ENCODE measurements at regions not wholly inside any gene's neighbourhood (a gene's known extent, or its start where the extent isn't known, plus 50 kb on each side); places are given as distances from the start of the nearest gene placed in this dataset.
"Not testable (repeated sequence)": the region's sequence is repeated elsewhere in the genome, so short reads cannot be mapped to it uniquely, and the experiment has no call there.

DNA sequence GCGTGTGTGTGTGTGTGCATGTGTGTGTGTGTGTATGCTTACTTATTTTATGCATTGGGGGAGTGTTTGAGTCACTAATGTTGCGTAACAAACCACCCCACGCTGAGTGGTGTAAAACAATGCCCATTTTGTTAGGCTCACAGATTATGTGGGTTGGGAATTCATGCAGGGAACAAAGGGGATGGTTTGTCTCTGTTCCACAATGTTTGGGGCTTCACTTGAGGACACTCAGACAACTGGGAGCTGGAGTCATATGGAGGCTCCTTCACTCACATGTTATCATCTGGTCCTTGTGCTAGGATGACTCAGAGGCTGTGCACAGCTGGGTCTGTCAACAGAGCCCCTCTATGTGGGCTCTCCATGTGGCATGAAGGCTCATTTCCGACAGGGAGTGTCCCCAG lies 51.3 kb upstream of the LARGE1 start:
- DNase-seq: no peak

DNA sequence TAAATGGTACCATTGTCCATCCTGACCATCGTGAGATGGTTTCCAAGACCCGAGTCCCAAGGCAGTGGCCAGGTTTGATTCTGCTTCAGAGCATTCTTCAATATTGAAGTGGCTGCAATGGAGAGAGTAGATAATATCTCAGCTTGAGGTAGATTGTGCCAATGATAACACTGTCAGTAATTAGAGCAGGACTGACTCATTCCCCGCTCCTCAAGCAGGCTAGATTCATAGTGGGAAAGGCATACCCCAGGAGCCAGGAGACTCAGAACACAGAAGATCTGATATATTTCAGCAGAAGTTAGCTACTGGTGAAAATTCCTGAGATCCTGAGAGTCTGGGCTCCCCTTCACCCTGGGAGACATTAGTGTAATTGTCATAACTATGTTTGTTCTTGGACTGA lies 55.6 kb upstream of the LARGE1 start:
- DNase-seq: no peak

DNA sequence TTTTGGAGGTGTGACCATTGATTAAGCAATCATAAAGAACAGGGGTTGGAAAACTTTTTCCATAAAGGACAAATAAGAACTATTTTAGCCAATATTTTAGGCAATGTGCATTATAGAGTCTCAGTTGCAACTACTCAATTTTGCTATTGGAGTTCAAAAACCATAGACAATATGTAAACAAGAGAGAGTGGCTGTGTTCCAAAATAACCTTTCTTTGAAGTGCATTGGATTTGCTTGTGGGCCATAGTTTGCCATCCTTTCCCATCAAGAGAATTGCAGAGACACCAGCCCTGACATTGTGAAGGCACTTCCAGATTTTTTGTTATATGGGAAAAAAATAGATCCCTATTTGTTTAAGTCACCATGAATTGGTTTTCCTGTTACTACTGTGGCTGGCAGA lies 63.3 kb upstream of the LARGE1 start:
- DNase-seq: no peak

DNA sequence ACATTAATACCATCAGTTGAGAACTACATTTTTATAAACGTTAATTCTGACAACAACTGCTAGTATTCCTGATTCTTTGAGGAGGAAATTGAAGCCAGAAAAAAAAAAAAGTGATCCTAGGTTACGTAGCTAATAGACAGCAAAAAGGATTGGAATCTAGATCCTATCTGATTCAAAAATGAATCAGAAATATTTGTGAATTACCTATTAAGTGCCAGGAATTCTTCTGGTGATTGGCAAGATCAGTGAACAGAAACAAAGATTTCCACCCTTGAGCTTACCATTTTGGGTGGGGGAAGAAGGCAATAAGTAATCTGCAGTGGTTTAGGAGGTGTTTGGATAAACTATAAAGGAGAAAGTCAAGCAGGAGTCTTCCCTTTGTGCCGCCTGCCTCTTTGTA lies 63.9 kb upstream of the LARGE1 start:
- DNase-seq: no peak

DNA sequence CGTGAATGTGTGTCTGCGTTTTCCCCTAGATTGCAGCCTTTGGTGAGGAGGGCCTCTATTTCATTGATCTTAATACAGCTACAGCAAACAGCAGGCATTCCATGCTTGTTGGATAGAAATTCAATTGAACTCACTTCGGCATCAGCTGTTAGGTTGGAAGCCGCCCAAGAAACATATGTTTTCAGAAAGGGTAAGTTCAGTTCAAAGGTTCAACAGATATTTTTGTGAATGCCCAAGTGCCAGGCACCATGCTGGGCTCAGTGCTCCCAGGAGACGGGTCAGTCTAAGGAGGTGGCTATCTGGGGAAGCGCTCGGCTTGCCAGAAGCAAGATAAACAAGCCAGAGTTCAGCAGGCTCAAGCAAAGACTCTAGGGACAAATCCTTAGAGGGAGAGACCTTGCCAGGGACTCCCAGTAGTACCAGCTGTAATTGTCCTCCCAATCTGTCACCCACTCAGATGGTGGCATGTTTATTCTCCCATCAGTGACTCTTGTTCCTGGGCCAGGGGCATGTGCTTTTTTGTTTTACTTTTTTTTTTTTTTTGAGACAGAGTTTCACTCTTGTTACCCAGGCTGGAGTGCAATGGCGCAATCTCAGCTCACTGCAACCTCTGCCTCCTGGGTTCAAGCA lies 64.5 kb upstream of the LARGE1 start:
- no peak for DNase-seq

DNA sequence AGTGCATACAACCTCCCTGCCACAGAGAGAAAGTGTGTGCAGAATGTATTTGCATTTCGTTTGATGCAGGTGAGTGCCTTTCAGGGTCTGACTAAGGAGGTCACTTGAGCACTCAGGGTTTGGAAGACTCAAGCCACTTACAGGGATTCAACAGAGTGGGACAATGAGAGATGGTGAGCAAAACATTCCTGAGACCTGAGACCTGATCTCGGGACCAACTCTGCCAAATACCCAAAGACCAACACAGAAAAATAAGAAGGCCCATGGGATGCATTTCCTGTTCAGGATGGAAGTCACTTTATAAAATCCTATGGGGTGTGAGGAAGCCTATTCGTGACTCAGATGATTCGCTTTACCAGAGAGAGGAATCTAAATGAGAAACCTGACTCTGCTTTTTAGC lies 65.2 kb upstream of the LARGE1 start:
- no peak for DNase-seq

DNA sequence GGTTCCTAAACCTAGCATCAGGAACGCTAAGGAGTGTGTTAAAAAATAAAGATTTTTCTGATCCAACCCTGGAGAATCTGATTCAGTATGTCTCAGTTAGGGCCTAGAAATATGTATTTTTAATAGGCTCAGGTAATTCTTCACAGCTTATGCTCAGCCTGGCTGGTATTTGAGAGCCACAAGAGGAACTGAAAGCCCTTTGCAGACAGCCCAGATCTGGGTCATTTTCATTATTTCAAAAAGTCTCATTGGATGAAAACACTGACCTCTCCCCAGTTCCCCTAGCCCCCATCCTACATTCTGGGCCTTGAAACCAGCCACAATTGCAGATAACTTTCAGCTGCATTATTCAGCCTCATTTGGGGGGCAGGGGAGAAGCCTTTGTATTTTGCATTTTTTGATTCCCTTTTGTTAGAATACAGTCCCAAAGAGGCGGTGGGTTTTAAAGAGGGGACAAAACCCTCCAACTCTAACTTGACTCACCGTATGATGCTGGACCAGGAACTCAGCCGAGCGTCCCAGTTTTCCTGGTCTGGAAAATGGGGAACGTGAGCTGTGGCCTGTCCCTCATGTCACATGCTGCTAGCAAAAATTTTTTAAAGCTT lies 66.0 kb upstream of the LARGE1 start:
- no peak for DNase-seq

DNA sequence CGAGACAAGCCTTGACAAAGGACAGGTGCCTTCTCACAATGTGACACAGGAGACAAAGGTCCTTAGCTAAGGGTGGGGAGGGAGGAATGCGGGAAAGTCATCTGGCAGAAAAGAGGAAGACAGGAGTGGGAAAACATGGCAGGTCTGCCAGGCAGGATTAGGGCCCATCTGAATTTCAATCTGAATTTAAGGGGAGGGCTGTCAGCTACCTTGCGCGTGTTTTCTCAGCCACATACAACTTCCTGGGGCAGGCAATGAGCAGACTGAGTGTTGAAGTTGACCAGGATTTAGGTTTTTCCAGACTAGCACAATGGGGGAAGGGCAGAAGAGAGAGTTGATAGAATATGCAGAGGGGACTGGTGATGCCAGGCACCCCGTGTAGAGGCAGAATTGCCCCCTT lies 66.7 kb upstream of the LARGE1 start:
- no peak for DNase-seq

DNA sequence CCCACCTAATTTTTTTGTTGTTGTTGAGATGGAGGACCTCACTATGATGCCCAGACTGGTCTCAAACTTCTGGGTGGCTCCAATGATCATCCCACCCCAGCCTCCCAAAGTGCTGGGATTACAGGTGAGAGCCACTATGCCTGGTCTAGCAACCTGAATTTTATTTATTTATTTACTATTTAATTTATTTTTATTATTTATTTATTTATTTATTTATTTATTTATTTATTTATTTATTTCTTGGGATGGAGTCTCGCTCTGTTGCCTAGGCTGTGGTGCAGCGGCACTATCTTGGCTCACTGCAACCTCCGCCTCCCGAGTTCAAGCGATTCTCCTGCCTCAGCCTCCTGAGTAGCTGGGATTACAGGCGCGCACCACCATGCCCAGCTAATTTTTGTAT lies 69.0 kb upstream of the LARGE1 start:
- DNase-seq: not testable (repeated sequence)

DNA sequence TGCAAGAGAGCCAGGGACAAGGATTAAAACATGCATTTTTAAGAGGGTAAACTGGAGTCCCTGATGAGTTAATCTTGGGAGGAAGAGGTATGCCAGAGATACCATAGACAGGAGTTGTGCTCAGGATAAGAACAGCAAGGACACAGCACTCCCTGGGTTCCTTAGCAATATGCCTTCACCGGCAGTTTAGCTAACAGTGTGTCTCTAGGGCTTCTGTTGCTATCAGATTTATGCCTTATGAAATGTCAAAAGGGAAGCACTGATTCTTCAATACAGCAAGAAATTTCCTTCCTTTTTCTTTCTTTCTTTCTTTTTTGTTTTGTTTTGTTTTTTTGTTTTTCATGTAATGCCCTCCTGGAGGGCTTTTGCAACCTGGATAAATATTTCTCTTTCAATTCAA lies 71.3 kb upstream of the LARGE1 start:
- DNase-seq: no peak

DNA sequence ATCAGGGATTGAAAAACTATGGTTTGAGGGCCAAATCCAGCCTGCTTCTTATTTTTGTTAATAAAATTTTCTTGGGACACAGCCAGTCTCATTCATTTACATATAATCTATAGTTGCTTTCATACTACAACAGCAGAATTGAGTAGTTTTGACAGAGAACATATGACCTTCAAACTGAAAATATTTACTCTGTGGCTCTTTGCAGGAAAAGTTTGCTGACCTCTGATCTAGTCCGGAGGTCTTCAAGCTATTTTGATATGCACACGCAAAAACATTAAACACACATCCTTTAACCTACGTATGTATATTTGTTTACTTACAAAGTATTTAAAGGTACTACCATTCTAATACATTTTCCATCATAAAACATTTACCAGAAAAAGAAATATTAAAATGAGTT lies 76.5 kb upstream of the LARGE1 start:
- no peak for DNase-seq

DNA sequence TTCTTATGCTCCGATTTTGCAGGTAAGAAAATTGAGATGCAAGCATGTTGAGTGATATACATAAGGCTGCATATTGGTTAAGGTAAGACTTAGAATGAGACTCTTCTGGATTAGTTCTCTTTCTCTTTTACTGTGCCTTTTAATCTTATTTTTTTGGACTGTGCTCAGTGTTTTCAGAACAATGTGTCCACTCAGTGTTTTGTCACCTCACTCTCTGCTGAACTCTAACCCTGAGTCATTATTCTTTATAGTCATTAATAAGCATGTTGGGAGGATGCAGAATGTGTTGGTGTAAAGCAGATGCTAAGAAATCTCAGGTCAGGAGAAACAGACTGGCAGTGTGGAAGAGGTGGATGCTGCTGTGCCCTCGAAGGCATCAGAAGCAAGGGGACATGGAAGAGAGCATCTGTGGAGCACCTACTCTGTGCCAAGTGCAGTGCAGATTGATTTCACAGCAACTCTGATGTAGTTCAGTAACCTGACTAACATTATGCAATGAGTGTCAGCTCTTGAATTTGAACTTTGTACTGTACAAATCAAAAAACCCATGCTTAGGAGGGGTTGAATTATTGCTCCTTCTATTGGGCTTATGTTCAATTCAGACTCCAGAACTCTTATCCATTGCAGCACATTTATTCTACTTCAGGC lies 80.7 kb upstream of the LARGE1 start:
- no peak for DNase-seq

DNA sequence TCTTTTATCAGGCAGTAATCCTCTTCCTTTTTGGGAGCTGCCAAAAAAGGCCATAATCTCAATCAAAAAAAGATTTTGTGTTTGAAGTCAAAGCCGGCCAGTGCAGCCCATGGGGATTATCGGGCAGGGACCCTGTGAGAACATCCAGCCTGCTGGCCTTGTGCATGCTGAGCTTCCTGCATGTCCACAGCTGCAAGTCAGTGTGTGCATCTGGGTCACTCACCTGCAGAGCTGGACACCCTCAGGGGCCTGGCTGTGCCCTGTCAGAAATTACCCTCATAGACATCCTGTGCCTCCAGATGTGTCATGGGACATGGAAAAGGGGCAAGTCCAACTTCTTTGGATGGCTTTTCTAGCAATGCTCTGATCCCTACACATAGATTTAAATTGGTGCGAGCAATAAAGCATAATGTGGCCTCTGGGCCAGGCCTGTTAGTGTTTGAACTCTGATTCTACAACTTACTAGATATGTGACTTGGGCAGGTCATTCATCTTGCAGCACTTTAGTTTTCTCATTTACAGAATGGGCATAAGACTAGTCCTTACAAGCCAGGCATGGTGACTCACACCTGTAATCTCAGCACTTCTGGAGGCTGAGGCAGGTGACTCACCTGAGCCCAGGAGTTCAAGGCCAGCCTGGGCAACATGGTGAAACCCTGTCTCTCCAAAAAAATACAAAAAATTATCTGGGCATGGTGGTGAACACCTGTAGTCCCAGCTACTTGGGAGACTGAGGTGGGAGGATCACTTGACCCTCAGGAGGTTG lies 81.6 kb upstream of the LARGE1 start:
- no peak for DNase-seq

DNA sequence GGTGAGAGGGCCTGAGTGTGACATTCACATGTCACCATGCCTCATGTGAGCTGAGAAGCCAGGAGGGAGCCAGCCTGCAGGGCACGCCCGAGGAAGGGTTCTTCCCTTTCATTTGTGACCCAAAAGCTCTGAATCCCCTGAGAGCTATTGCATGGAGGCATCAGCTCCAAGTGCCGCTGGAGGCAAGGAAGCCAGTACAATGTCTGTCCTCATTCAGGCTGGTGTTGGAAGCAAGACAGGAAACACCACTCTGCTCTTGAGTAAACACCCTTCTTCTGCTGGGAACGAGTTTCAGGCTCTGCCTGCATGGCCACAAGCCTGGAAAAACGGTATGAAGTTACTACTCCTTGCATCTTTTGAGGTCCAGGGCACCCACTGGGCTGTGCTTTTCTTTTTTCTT lies 83.8 kb upstream of the LARGE1 start:
- no peak for DNase-seq

DNA sequence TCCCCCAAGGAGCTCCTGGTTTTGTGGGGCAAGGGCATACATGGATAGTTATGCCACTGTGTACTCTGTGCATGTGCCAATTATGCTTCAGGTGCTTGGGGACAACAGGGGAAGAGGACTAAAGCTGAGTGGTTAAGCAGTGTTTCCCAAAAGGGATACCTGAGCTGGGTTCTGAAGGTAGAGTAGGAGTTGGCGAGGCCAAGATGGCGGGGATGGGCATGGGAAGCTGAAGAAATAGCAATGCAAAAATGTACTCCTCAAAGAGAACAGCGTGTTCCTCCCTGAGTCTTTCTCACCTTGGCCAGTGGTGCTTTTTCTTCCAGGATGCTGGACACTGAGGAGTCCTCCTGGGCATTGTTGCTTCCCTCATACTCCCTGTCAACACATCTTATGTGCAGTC lies 90.0 kb upstream of the LARGE1 start:
- DNase-seq: no peak

DNA sequence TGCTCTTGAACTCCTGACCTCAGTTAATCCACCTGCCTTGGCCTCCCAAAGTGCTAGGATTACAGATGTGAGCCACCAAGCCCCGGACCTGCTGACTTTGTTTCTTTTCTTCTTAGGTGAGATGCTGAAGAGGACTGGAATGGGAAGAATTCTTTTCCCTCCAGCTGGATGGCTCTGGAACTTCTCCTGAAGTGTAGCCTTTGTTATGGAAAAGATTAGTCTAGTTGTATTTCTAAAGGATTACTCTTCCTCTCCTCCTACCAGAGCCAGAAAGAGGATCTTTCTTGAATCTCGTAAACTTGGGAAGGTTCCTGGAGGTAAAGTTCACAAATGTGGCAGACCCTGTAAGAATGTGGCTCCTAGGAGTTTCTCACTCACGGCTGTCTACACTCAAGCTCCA lies 95.4 kb upstream of the LARGE1 start:
- no peak for DNase-seq

DNA sequence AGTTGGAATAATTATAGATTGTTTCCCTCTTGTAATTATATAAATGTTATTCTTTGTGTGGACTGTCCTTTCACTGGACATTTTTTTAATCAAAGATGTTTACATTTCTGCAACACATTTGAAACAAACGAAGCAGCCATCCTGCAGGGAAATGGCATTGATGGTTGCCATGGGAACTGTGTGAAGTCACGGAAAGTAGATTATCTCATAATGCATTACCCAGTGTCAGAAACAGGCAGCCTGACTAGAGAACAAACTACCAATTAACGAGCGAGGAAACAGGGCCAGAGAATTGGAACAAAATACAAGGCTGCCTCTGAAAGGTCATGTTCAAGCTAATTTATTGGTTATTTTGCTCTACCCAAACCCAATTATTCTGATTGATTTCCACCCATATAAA lies 96.9 kb upstream of the LARGE1 start:
- DNase-seq: no peak

DNA sequence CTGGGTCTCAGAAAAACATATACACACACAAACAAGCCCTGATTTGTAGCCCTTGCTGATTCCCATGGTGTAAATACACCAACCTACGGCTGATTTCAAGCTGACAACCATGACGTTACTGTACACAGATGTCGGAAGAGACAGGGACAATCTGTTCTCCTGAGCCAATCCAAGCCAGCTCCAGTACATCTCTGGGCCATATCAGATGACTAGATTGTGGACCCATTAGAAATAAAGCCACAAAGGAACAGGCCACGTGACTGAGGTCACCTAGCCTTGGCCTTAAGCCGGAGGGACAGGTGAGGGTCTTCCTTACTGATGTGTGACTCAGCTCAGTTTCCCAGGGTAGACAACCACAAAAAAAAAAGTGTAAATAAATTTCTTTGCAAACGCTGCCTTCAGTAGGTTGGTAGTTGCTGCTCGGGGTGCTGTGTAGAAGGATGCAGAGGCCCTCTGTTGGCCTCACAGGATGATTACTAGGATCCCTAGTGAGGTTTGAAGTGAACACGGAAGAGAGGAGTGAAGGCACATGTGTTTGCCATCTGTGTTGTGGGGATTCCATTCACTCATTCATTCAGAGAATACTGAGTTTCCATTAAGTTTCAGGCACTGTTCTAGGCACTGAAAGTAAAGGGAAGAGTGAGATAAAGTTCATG lies 99.0 kb upstream of the LARGE1 start:
- no peak for DNase-seq

DNA sequence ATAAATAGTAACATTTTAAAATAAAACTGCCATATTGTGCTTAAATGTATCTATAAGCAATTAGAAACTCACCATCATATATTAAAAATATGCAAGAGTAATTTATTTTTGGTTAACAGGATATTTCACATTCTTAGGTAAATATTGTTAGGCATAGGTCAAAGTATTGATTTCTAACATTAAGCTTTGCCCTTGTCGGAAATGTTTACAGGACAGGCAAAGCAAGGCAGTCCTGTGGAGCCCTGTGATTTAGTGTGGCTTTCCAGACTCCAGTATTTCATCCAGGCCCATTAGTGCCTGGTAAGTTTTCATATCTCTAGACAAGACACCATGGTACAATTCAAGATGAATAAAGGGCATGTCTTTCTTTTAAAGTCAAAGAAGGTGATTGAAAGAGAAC lies 114.9 kb upstream of the LARGE1 start:
- DNase-seq: no peak

DNA sequence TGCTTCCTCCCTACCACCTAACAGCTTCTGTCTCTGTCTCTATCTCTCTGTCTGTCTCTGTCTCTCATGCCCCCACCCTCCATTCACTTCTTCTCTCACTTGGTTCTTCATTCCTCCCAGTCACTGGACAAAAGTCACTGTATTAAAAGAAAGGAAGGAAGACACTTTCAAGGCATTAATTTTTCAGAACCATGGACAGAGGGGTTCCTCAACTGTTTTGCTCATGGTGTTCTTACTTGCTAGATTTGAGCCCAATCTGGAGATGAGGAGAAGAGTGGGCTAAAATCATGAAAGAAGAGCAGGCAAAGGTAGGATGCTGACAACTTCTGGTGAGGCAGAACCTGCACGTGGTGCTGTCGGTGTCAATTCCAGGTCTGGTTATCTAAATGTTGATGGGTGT lies 116.7 kb upstream of the LARGE1 start:
- no peak for DNase-seq

DNA sequence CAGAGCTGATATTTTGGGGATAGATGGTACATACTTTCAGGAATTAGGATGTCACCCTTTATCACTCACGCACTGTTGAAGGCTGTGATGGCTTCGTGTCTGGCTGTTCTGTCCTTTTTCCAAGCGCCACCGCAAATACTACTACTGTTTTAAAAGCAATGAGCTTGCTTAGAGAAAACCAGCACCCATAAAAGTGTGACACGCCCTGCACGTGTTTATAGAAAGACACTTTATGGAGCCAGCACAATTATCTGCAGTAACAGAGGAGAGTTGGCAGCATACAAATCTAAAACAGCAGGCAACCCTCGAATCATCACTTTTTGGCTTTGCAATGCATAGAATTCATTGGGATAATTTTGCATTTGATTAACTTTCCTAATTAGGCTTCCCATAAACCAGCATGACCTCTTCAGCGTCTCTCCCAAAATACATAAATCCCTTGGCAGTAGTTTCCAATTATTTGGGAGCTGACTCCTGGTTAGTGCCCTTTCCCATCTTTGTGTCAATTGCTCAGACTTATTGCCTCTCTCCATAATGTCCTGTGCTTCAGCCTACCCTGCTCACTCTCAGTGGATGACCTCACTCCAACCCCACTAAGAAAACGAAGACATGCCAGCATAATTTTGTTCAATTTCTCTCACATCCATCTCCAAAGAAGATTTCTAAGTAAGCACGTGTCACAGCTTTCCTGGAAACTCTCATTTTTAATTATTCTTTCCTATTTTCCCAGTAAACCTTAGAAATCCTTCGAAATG lies 118.7 kb upstream of the LARGE1 start:
- no peak for DNase-seq

DNA sequence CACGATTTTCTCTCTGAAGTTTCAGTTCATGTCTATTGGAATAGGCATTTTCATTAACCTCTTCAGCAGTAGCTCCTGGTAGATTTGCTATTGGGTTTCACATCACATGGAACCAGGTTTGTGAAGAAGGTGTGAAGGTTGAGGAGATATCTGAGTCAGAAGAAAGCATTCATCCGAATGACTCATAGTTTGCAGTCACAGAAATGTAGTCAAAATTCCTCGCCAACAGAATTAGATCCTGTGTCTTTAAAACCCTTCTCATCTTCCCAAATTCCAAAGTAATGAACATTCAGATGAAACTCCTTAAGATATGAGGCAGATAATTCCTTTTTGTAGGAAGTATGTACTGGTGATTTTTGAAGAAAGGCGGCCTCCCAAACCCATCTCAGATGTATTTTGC lies 125.0 kb upstream of the LARGE1 start:
- DNase-seq: no peak
